Astrocyte (in vitro differentiated cells and primary cell): ENCODE measurements at regions not wholly inside any gene's neighbourhood (a gene's known extent, or its start where the extent isn't known, plus 50 kb on each side); places are given as distances from the start of the nearest gene placed in this dataset.

Source experiments
- CTCF ChIP-seq: IDR thresholded peaks from 2 replicates; pipeline ENCODE4 v1.5.1; 2011; ENCODE audit warnings: low read depth, mild to moderate bottlenecking, inconsistent platforms, low read length, moderate library complexity; ENCODE audit not compliant: insufficient read depth
- EZH2 ChIP-seq: IDR thresholded peaks from 2 replicates; pipeline ENCODE4 v1.6.1; 2012; ENCODE audit warnings: mild to moderate bottlenecking, low read length, inconsistent platforms; ENCODE audit not compliant: insufficient read depth

GRCh38 chrX:140274811-140275525 lies 229.9 kb downstream of the SOX3 start:
- TF ChIP-seq CTCF (no peak), EZH2 (no peak)
